ENCODE measurements at regions not wholly inside any gene's neighbourhood (a gene's known extent, or its start where the extent isn't known, plus 50 kb on each side); places are given as distances from the start of the nearest gene placed in this dataset.

- DNase-seq: no peak
Observed at GRCh38 chr20:24779131-24779530, 169.9 kb upstream of the CST7 start.

DNA sequence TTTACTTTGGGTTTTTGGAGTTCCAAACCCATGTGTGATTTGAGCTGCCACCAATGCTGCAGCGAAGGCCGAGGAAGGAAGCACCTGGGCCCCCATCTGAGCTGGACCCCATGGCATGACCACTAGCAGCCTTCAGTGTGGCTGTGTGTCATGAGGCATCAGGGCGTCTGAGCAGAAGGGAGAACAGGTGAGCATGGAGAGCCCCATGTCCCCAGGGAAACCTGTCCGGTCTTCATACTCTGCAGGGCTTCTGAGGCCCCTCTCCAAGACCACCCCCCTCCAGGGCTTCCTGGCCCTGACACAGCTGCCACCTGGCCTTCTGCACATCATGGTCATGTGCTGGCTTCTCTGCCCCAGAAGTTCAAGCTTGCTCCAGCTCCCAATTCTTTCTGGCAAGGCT is 169.1 kb upstream of the CST7 start:
- no peak for DNase-seq

DNA sequence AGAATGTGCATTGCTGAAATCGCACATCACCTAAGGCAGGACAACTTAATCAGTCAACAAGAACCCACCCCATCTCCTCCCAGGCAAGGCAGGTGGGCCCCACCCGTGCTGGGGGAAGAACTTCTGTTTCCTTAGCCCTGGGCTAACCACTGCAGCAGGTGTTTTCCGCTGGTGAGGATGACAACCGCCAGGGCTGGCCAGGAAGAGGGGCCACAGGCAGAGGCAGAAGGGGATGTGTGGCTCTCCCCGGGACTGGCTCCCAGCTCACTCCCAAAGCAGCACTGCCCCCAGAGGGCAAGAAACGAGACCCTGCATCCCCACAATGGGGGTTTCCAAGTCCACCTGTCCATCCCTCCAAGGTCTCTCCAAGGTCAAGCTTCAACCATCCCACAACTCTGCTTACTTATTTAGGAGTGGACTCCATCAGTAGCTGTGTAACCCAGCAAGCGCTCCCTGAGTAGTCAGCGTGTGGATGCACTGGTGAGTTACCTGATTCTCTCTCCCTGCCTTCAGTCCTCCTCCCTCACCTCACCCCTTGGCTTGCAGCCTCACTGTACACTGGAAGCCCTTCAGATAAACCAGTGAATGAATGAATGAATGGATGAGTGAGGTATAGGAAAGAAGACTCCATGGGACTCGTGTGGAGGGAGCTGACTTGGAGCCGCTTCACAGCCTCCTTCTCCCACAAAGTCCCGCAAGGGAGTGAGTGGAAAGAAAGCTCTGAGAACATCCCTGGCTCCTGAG is 168.2 kb upstream of the CST7 start:
- DNase-seq: no peak

DNA sequence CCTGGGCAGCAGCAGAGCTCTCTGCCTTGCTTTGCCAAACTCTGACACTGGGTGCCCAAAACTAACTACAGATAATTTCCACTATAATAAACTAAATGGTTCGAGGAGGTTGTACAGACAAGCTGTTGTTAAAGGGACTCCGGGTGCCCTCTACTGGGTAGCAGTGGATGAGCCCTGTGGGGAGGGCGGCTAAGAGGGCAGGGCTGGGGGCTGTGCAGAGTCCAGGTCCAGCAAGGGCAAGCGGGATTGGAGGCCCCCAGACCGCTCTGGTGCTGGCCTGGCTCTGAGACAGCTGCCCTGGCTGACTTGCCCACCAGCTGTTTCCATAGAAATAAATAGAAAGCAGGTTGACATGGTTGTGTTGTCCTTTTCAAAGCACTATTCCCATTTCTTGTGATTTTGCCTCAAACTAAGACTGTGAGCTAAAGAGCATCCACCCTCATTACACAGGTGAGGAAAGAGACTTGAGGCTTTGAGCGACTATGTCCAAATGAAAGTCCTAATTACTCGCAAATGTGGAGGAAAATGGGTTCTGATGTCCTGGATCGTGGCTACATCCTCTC is 167.6 kb upstream of the CST7 start:
- DNase-seq: no peak

DNA sequence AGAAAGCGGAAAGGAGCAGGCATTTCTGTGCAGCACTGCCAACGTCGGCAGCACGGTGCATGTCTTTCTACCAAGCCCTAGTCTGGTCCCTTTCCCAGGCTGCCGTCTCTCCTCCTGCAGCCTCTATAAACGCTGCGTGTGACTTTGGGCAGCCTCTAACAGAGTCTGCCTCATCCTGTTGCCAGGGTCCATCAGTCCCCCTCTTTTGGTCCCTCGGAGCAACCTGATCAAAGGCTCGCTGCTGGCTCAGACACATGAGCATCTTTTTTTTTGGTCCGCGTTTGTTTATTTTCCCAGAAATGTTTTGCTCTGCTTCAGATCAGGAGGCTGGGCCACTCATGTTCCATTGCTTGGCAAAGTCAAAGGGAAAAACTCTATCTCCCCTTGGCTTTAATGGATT is 166.8 kb upstream of the CST7 start:
- DNase-seq: no peak

DNA sequence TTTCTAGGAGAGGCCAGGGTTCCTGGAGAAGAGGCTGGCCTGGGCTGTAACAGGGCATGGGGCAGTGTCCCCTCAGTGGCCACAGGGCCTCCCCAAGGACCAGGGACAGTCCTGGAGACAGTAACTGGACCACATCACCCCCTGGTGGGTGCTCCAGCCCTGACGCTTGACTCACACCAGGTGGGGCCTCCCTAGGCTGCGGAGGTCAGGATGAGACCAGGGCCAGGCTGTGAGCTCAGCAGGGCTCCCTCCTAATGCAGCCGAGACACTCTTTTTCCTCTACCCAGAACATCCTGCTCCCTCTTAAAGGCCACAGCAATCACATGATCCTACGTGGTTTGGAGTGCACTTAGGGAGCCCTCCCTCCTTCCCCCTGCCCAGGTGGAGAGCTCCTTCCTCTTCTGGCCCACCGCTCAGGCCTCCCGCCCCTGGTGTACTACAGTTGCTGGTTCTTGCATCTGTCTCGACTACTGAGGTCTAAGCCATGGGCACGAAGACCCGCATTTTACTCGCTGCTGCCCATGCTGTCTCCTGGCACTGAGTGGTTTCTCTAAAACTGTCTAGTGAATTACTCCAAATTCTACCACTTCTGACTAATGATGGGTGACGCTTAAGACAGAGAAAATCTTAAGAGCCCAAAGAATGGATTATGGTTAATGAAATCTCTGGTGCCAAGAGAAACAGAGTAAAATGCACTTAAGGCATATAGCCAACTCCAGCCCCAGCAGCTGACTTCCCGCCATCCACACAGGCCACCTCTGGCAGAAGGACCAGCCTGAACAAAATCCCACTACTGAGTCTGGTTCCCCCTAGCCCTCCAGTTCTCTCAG is 166.1 kb upstream of the CST7 start:
- no peak for DNase-seq

GRCh38 chr20:24783631-24784492 is 165.2 kb upstream of the CST7 start:
- no peak for DNase-seq

DNA sequence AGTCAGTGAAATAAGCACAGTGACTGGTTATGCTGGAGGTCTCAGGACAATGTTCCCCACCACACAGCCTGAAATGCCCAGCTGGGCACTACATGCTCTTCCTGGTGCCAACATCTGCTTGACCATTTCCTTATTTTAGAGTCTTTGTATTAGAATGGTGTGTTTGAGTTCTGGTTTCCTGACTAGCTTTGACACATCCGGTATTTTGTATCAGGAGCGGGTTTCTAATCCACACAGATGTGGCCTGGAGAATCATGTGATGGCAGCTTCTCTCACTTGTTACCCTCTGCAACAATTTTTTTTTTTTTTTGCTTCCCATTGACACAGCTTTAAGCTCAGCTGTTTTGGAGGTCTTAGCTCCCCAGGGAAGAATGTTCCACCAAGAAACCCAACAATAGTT is 164.5 kb upstream of the CST7 start:
- no peak for DNase-seq

GRCh38 chr20:24785141-24786110 is 163.6 kb upstream of the CST7 start:
- DNase-seq: no peak

DNA sequence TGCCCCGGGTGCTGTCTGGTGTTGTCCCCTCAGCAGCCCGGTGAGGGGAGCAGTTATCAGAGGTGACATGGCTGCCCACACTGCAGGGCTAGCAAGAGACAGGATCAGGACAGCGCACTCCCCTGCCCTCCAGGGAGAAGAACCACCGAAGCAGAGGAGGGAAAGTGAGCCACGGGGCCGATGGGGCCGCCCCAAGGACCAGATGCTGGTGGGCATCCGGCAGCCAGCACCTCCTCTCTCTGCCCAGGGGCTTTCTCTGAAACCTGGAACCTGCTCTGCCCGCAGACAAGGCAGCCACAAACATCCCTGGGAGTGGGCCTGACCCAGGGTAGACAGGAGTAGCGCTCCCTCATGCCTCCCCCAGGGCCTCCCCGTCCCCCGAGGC is 163.0 kb upstream of the CST7 start:
- DNase-seq: no peak

DNA sequence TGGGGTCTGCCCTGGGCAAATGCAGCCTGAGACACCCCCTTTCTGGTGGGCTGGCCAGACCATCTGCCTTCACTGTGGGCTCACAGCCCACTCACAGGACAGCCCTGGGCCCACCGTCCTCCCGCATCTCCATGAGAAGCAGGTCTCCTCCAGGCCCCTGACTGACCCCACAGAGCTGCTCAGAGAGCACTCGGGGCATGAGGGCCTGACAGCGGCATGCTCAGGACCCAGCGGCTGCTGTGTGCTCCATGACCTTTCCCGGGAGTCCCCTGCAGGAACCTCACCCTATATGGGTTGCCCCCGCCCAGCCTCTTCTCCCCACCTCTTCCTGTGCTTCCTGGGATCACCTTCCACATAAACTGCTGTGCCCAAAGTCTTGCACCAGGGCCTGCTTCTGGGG is 162.4 kb upstream of the CST7 start:
- DNase-seq: no peak

- no peak for DNase-seq
Observed at GRCh38 chr20:24787071-24787470, 162.0 kb upstream of the CST7 start.

- DNase-seq: no peak
Observed at GRCh38 chr20:24787621-24788020, 161.4 kb upstream of the CST7 start.

GRCh38 chr20:24789877-24790276 is 159.2 kb upstream of the CST7 start:
- DNase-seq: no peak

DNA sequence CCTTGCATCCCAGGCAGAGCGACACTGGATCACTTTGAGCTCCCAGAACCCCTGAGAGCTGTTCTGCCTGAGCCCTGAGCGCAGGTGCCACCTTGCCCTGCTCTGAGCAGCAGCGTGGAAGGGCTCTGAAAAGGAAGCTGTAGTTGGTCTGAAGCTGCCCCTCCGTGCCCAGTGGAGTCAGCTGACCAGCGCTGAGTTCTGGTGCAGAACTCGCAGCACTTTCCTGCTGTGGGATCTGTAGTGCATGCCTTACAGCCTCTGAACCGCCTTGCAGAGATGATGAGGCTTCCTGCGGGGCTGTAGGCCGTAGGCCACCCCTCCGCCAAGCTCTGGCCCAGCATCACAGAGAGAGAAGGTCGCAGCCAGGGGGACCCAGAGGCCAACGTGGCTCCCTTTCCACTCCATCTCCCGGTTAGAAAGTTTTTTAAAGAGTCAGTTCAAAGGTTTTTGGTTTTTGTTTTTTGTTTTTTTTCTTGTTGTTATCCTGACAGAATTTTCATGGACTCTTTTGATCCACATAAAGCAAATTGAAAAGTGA is 158.3 kb upstream of the CST7 start:
- no peak for DNase-seq

DNA sequence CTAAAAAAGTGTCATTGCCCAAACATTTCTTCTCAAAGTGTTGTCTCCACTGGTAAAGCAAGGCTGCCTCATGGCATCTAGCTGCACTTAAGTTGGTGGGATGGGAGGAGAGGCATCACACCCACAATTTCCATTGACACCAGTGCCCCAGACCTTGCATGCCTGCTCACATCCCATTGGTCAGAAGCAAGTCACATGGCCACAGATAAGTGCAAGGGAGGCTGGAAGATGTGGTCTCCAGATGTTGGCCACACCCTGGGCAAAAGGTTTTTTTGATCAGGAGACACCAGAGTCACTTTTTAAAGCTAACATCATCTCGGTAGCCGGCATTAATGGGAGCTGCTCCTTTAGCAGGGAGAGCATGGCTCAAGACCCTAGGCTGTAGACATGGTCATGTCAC is 157.1 kb upstream of the CST7 start:
- no peak for DNase-seq

DNA sequence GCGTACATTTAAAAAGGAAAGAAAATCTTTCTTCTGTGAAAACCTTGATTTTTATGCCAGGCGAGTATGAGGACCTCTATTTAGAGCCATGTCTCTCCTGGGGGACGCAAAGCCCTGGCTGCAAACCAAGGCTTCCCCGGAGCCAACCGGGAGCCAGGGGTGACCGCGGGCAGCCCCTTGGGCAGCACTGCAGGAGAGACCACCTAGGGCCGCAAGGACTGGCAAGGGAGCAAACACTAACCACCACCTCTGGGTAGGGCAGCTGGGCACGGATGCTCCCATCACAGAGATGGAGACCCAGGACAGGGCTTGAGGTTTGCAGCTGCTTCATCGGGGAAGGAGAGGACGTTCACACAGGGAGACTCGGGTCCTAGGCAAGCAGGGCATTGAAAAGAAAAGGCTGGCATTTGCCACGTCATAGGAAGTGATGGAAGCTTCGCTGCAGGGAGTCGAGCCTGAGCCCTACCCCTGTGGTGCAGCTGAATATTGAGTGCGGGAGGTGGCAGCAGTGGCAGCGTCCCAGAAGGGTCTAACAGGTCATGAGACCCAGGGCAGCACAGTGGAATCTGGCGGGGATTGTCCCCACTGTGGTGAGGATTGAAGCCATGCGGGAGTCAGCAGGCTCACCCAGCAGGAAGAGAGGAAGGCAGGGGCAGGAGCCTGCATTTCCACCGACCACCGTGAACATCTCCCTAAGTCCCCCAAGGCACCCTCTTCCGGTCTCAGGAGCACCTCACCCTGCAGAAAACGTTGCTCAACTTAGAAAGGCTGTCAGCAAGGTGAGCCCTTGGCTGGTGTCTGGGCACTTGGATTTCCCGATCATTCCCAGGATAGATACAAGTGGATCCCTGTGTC is 156.2 kb upstream of the CST7 start:
- DNase-seq: no peak

DNA sequence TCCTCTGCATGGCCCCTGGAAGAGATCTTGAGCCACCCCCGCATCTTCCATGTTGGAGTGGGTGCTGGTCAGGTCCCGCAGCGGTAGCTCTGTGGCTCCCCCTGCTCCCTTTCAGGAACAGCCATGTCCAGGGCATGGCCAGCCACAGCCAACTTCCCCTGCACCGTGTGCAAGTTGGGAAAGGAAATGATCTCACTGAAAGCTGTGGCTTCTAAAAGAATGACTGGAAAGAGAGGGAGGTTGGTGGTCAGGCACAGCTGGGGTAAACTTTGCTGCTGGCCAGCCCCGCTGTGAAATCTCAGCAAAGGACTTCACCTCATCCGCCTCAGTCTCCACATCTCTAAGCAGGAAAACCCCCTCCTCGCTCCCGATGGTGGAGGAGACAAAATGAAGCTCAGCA is 153.6 kb upstream of the CST7 start:
- no peak for DNase-seq

GRCh38 chr20:24796236-24796635 is 152.8 kb upstream of the CST7 start:
- no peak for DNase-seq

GRCh38 chr20:24797113-24797512 is 152.0 kb upstream of the CST7 start:
- no peak for DNase-seq
